H9 (cell line): ENCODE measurements at regions not wholly inside any gene's neighbourhood (a gene's known extent, or its start where the extent isn't known, plus 50 kb on each side); places are given as distances from the start of the nearest gene placed in this dataset.

Experiments used
- DNase-seq: peaks from one replicate; pipeline ENCODE4 v3.0.0-alpha.2; 2017
- H2AFZ ChIP-seq: one replicate; pipeline ENCODE4 v1.6.1; 2013; ENCODE audit warnings: mild to moderate bottlenecking, low read length, control low read depth, moderate library complexity
- H2AK5ac ChIP-seq: 2 replicates; pipeline ENCODE4 v1.6.1; 2013; ENCODE audit warnings: low read length, control low read depth, mixed read lengths; ENCODE audit not compliant: insufficient read length
- H2BK120ac ChIP-seq: one replicate; pipeline ENCODE4 v1.6.1; 2013; ENCODE audit warnings: low read depth, mild to moderate bottlenecking, low read length, control low read depth, inconsistent platforms; ENCODE audit not compliant: poor library complexity, severe bottlenecking
- H2BK12ac ChIP-seq: 2 replicates; pipeline ENCODE4 v1.6.1; 2013; ENCODE audit warnings: low read length, control low read depth, mixed read lengths, low read depth; ENCODE audit not compliant: insufficient read length
- H2BK15ac ChIP-seq: 2 replicates; pipeline ENCODE4 v1.6.1; 2013; ENCODE audit warnings: low read depth, low read length, control low read depth
- H2BK20ac ChIP-seq: one replicate; pipeline ENCODE4 v1.6.1; 2013; ENCODE audit warnings: low read depth, mild to moderate bottlenecking, low read length, control low read depth, inconsistent platforms; ENCODE audit not compliant: poor library complexity, severe bottlenecking
- H2BK5ac ChIP-seq: 2 replicates; pipeline ENCODE4 v1.6.1; 2013; ENCODE audit warnings: low read length, control low read depth, mixed read lengths; ENCODE audit not compliant: insufficient read length
- H3K14ac ChIP-seq: 2 replicates; pipeline ENCODE4 v1.6.1; 2013; ENCODE audit warnings: low read length, control low read depth; ENCODE audit not compliant: insufficient read depth
- H3K18ac ChIP-seq: 2 replicates; pipeline ENCODE4 v1.6.1; 2013; ENCODE audit warnings: low read depth, mild to moderate bottlenecking, mixed read lengths, low read length, control low read depth; ENCODE audit not compliant: insufficient read length
- H3K23ac ChIP-seq: 2 replicates; pipeline ENCODE4 v1.6.1; 2013; ENCODE audit warnings: low read length, control low read depth, mixed read lengths, low read depth; ENCODE audit not compliant: insufficient read length
- H3K23me2 ChIP-seq: 2 replicates; pipeline ENCODE4 v1.6.1; 2013; ENCODE audit warnings: low read depth, mild to moderate bottlenecking, mixed read lengths, low read length, control low read depth; ENCODE audit not compliant: insufficient read length, poor library complexity, severe bottlenecking
- H3K27ac ChIP-seq: 2 replicates; pipeline ENCODE4 v1.5.1; 2013; ENCODE audit warnings: low read length, control low read depth, mixed read lengths, low read depth; ENCODE audit not compliant: insufficient read length
- H3K27me3 ChIP-seq: 2 replicates; pipeline ENCODE4 v1.6.1; 2013; ENCODE audit warnings: low read length, control low read depth, inconsistent platforms; ENCODE audit not compliant: insufficient read depth
- H3K4ac ChIP-seq: 2 replicates; pipeline ENCODE4 v1.6.1; 2013; ENCODE audit warnings: low read depth, mild to moderate bottlenecking, control low read depth, inconsistent platforms, low read length, moderate library complexity
- H3K4me1 ChIP-seq: 2 replicates; pipeline ENCODE4 v1.6.1; 2013; ENCODE audit warnings: low read length, control low read depth, inconsistent platforms; ENCODE audit not compliant: insufficient read depth
- H3K4me2 ChIP-seq: 2 replicates; pipeline ENCODE4 v1.6.1; 2013; ENCODE audit warnings: low read length, control low read depth, mixed read lengths; ENCODE audit not compliant: insufficient read length, insufficient read depth
- H3K56ac ChIP-seq: 2 replicates; pipeline ENCODE4 v1.6.1; 2013; ENCODE audit warnings: low read depth, mild to moderate bottlenecking, mixed read lengths, low read length, control low read depth; ENCODE audit not compliant: insufficient read length
- H3K79me1 ChIP-seq: 2 replicates; pipeline ENCODE4 v1.6.1; 2013; ENCODE audit warnings: low read depth, mild to moderate bottlenecking, moderate library complexity, low read length, control low read depth, inconsistent platforms; ENCODE audit not compliant: insufficient read depth, poor library complexity, severe bottlenecking
- H3K79me2 ChIP-seq: 2 replicates; pipeline ENCODE4 v1.6.1; 2013; ENCODE audit warnings: low read length, control low read depth, inconsistent platforms; ENCODE audit not compliant: insufficient read depth
- H3K9ac ChIP-seq: 2 replicates; pipeline ENCODE4 v1.6.1; 2013; ENCODE audit warnings: low read length, control low read depth, mixed read lengths; ENCODE audit not compliant: insufficient read length; ENCODE audit errors: extremely low read depth
- H3K9me3 ChIP-seq: one replicate; pipeline ENCODE4 v1.6.1; 2013; ENCODE audit warnings: low read depth, low read length, inconsistent platforms; ENCODE audit not compliant: control insufficient read depth
- H3T11ph ChIP-seq: one replicate; pipeline ENCODE4 v1.6.1; 2013; ENCODE audit warnings: mild to moderate bottlenecking, low read length, control low read depth, inconsistent platforms
- H4K20me1 ChIP-seq: one replicate; pipeline ENCODE4 v1.6.1; 2013; ENCODE audit not compliant: control insufficient read depth, insufficient read length, insufficient read depth
- H4K5ac ChIP-seq: 2 replicates; pipeline ENCODE4 v1.6.1; 2013; ENCODE audit warnings: low read depth, mild to moderate bottlenecking, mixed read lengths, low read length, control low read depth; ENCODE audit not compliant: insufficient read length
- H4K8ac ChIP-seq: replicated peaks from 2 replicates; pipeline ENCODE4 v1.6.1; 2013; ENCODE audit warnings: low read length, control low read depth, mixed read lengths, low read depth; ENCODE audit not compliant: insufficient read length
- H4K91ac ChIP-seq: 2 replicates; pipeline ENCODE4 v1.6.1; 2013; ENCODE audit warnings: low read depth, mild to moderate bottlenecking, moderate library complexity, mixed read lengths, low read length, control low read depth; ENCODE audit not compliant: insufficient read length
- H3K27ac Mint-ChIP-seq, 3 experiments: 2 replicates in 2 of 3; 3 replicates in 1 of 3; pipeline ENCODE4 v1.8.0; 2020 to 2021; ENCODE audit warnings: mixed read lengths in 3 of 3, mild to moderate bottlenecking in 1 of 3, moderate library complexity in 1 of 3
- H3K27me3 Mint-ChIP-seq: 2 replicates; pipeline ENCODE4 v1.8.0; 2021; ENCODE audit warnings: low read depth, mild to moderate bottlenecking, moderate library complexity, mixed read lengths
- H3K36me3 Mint-ChIP-seq, 3 experiments: 2 replicates in 2 of 3; 3 replicates in 1 of 3; pipeline ENCODE4 v1.8.0; 2020 to 2021; ENCODE audit warnings: low read depth in 3 of 3, mixed read lengths in 3 of 3; ENCODE audit not compliant: insufficient read depth in 1 of 3
- H3K4me1 Mint-ChIP-seq, 2 experiments: 2 replicates each; pipeline ENCODE4 v1.8.0; 2020; ENCODE audit warnings: mixed read lengths in 2 of 2
- H3K4me3 Mint-ChIP-seq, 2 experiments: 2 replicates in 1 of 2; 3 replicates in 1 of 2; pipeline ENCODE4 v1.8.0; 2020 to 2021; ENCODE audit warnings: mild to moderate bottlenecking in 2 of 2, mixed read lengths in 2 of 2, moderate library complexity in 1 of 2
- H3K9me3 Mint-ChIP-seq, 2 experiments: 2 replicates in 1 of 2; 3 replicates in 1 of 2; pipeline ENCODE4 v1.8.0; 2020; ENCODE audit warnings: mild to moderate bottlenecking in 2 of 2, mixed read lengths in 2 of 2, moderate library complexity in 1 of 2
- CTCF ChIP-seq: fragments of 200-600 bp; sonication (generic); conservative IDR thresholded peaks from 3 replicates; pipeline ENCODE4 v1.8.0; 2021; ENCODE audit warnings: antibody characterized with exemption, mild to moderate bottlenecking
- WGBS: extraction: QIAGEN DNeasy Blood & Tissue Kit; methylation state at CpG from one replicate; pipeline ENCODE4 v1.1.7; 2013; ENCODE audit warnings: missing lambda C conversion rate, low lambda C conversion rate, mixed read lengths; ENCODE audit not compliant: insufficient read length; ENCODE audit errors: extremely low coverage; 5-methylcytosine and 5-hydroxymethylcytosine counted together

GRCh38 chr7:127501817-127502216 is 83.6 kb downstream of the GCC1 start:
- Histone ChIP-seq H3K18ac (no peak overlapping the region), H3K4ac (no peak overlapping the region), H4K20me1 (no peaks in the 10 kb centered on the region), H3K23ac (no peak overlapping the region), H2AFZ (no peak overlapping the region), H4K8ac (no peak overlapping the region), H3K23me2 (no peaks in the 10 kb centered on the region), H3K9ac (no peak overlapping the region), H2AK5ac (no peak overlapping the region), H2BK20ac (no peak overlapping the region), H3K4me2 (no peak overlapping the region), H3K79me1 (no peaks in the 10 kb centered on the region), H3K9me3 (no peaks in the 10 kb centered on the region), H3K27ac (no peak overlapping the region), H2BK15ac (no peak overlapping the region), H3T11ph (no peak overlapping the region), H2BK5ac (no peak overlapping the region), H3K56ac (no peak overlapping the region), H3K4me1 (no peaks in the 10 kb centered on the region), H3K79me2 (no peaks in the 10 kb centered on the region), H4K5ac (no peak overlapping the region), H3K14ac (no peak overlapping the region), H3K27me3 (no peaks in the 10 kb centered on the region), H2BK12ac (no peak overlapping the region), H4K91ac (no peak overlapping the region), H2BK120ac (no peak overlapping the region)
- H3K27me3 Mint-ChIP-seq, result peaks cover 38% of the 10 kb centered on the region
- H3K27ac Mint-ChIP-seq, result no peak overlapping the region
- no CpG with 5 or more reads among the region's 4 CpGs for WGBS
- H3K4me1 Mint-ChIP-seq, result peaks cover 0 to 3% of the 10 kb centered on the region in 2 experiments; a peak in 1 of 4 replicates
- no peak overlapping the region for H3K4me3 Mint-ChIP-seq
- DNase-seq, result no peak
- TF ChIP-seq CTCF, result no peak
- peaks cover 0 to 2% of the 10 kb centered on the region in 2 experiments; a peak in 1 of 5 replicates for H3K9me3 Mint-ChIP-seq
- no peaks in the 10 kb centered on the region for H3K36me3 Mint-ChIP-seq
